Transverse colon (tissue), 4 donors: ENCODE measurements at regions not wholly inside any gene's neighbourhood (a gene's known extent, or its start where the extent isn't known, plus 50 kb on each side); places are given as distances from the start of the nearest gene placed in this dataset.

Experiments used
- DNase-seq: peaks from one replicate; pipeline ENCODE4 v3.0.0-alpha.2; 2019
- H3K27ac ChIP-seq, 4 donors: fragments of 200-600 bp; sonication (generic); 2 replicates each; pipeline ENCODE4 v1.5.1; 2016 to 2018; ENCODE audit warnings: inconsistent platforms in 4 of 4
- H3K27me3 ChIP-seq: fragments of 200-600 bp; sonication (generic); 2 replicates; pipeline ENCODE4 v1.5.1; 2017; ENCODE audit warnings: inconsistent platforms
- H3K36me3 ChIP-seq, 4 donors: fragments of 200-600 bp; sonication (generic); 2 replicates each; pipeline ENCODE4 v1.5.1; 2017 to 2019; ENCODE audit warnings: inconsistent platforms in 4 of 4
- H3K4me1 ChIP-seq, 4 donors: fragments of 200-600 bp; sonication (generic); 2 replicates each; pipeline ENCODE4 v1.5.1; 2017 to 2020; ENCODE audit warnings: inconsistent platforms in 4 of 4
- H3K4me3 ChIP-seq, 4 donors: fragments of 200-600 bp; sonication (generic); 1 replicate in 1 of 4; 2 replicates in 3 of 4; pipeline versions ENCODE4 v1.5.1 to v1.6.1; 2017 to 2019; ENCODE audit warnings: inconsistent platforms in 4 of 4
- H3K9me3 ChIP-seq, 2 donors: fragments of 200-600 bp; sonication (generic); 2 replicates each; pipeline ENCODE4 v1.5.1; 2017 to 2019; ENCODE audit warnings: inconsistent platforms in 2 of 2
- EP300 ChIP-seq: sonication (generic); formaldehyde crosslinking; IDR thresholded peaks from one replicate; pipeline ENCODE4 v1.6.1; 2017; ENCODE audit warnings: antibody characterized with exemption, low read depth
- POLR2A ChIP-seq: fragments of 450-650 bp; IDR thresholded peaks from one replicate; pipeline ENCODE4 v1.6.1; 2016; ENCODE audit warnings: antibody characterized with exemption, mild to moderate bottlenecking, moderate library complexity
- POLR2AphosphoS5 ChIP-seq, 3 donors: sonication (generic); formaldehyde crosslinking; IDR thresholded peaks; one replicate each; pipeline ENCODE4 v1.6.1; 2016; ENCODE audit warnings: antibody characterized with exemption in 3 of 3
- whole genome bisulfite sequencing, 2 donors: methylation state at CpG; one replicate each; pipeline ENCODE4 v1.1.5; 2018; ENCODE audit warnings: low coverage in 1 of 2; 5-methylcytosine and 5-hydroxymethylcytosine counted together
- in situ Hi-C, 4 donors: fragments of 200-750 bp; cut with MboI; loops; one replicate each; pipeline versions ENCODE4 v1.15.0 to v1.15.1; 2017; ENCODE audit warnings: low sequenced_read_pairs in 3 of 4, low pct_ligation_motif_present in 1 of 4, low pct_unique_long_range_greater_than_20kb in 1 of 4
- intact Hi-C: fragments of 100-400 bp; cut with DNase I; formaldehyde crosslinking; loops from one replicate; pipeline ENCODE4 v1.15.1; 2023; ENCODE audit warnings: low total_unique reads
- TF ChIP-seq, protein P1 (sequence below), 5 experiments: fragments of 200-600 bp in 3 of 5; fragments of 450-650 bp in 2 of 5; sonication (generic) in 3 of 5; IDR thresholded peaks; 1 replicate in 2 of 5; 2 replicates in 3 of 5; pipeline ENCODE4 v1.5.1; 2016 to 2017; ENCODE audit warnings: antibody characterized with exemption in 5 of 5, inconsistent platforms in 3 of 5, mild to moderate bottlenecking in 2 of 5, moderate library complexity in 1 of 5

DNA sequence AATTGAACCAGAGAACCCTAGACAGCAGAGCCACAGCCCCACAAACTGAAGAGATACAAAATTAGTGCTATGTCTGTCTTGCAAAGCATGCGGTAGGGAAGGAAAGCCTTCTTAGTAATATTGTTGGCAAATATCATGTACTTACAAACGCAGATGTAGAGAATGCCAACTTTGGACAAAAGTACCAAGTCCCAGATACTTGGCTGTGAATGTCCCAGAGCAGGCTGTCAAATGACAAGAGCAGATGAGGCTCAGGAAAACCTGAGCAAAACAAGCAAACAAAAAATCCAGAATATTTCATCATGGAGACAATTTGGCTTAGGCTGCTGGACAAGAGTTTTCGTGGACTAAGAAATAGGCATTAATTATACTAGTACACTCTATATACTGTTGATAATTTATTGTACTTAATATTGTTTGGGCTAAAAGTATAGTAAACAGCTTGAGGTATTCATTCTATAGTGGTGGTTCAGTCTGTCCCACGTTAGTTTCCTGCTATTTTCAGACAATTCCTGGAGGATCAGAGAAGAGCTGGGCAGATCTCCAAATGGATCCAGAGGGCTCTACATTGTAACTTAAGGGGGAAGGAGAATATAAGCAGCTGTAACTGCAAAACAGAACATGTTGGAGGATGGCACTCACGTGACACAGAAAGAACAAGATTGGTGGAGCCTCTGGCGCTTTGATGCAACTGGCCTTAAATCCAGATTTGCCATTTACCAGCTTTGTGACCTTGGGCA, 329.8 kb downstream of the ATP23 start:
- no peak for TF ChIP-seq EP300
- TF ChIP-seq POLR2A: no peak
- TF ChIP-seq, protein P1, sequence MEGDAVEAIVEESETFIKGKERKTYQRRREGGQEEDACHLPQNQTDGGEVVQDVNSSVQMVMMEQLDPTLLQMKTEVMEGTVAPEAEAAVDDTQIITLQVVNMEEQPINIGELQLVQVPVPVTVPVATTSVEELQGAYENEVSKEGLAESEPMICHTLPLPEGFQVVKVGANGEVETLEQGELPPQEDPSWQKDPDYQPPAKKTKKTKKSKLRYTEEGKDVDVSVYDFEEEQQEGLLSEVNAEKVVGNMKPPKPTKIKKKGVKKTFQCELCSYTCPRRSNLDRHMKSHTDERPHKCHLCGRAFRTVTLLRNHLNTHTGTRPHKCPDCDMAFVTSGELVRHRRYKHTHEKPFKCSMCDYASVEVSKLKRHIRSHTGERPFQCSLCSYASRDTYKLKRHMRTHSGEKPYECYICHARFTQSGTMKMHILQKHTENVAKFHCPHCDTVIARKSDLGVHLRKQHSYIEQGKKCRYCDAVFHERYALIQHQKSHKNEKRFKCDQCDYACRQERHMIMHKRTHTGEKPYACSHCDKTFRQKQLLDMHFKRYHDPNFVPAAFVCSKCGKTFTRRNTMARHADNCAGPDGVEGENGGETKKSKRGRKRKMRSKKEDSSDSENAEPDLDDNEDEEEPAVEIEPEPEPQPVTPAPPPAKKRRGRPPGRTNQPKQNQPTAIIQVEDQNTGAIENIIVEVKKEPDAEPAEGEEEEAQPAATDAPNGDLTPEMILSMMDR (IDR thresholded peaks at IDR 0.05): no peak
- WGBS, 2 donors: 66 to 72% methylated on average over 5 to 6 of the region's 6 CpGs
- DNase-seq: no peak
- Histone ChIP-seq H3K4me3 (no peak overlapping the region), H3K36me3 (no peaks in the 10 kb centered on the region), H3K27ac (no peak overlapping the region), H3K9me3 (no peaks in the 10 kb centered on the region), H3K27me3 (no peaks in the 10 kb centered on the region), H3K4me1 (no peaks in the 10 kb centered on the region)
- intact Hi-C loops: no loop called here
- in situ Hi-C loops: no loop called here

DNA sequence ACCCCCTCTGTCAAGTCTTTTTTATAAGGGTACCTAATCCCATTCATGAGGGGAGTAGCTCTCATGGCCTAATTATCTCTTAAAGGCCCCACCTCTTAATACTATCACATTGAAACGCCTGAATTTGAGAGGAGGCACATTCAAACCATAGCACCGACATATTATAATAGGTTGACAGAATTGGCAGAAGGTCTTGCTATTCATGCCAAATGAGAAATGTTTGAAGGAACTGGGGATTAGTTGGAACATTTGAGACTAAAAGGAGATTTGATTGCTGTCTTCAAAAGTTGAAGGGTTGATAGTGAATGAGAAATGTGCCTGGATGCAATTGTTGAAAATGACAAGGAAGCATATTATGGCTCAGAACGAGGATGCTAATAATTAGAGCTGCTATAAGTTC, 331.1 kb downstream of the ATP23 start:
- WGBS, 2 donors: 68 to 86% methylated on average over 3 of the region's 3 CpGs
- intact Hi-C loops: no loop called here
- in situ Hi-C loops: no loop called here
- no peaks in the 10 kb centered on the region for H3K36me3 ChIP-seq
- H3K4me3 ChIP-seq: no peak overlapping the region
- no peak overlapping the region for H3K27ac ChIP-seq
- peaks cover 0 to 4% of the 10 kb centered on the region in 2 donors for H3K9me3 ChIP-seq
- H3K27me3 ChIP-seq: no peaks in the 10 kb centered on the region
- TF ChIP-seq, protein P1 (IDR thresholded peaks at IDR 0.05): no peak
- no peak for TF ChIP-seq POLR2A
- no peak for TF ChIP-seq EP300
- TF ChIP-seq POLR2AphosphoS5 (IDR thresholded peaks at IDR 0.05): no peak
- no peaks in the 10 kb centered on the region for H3K4me1 ChIP-seq
- no peak for DNase-seq

DNA sequence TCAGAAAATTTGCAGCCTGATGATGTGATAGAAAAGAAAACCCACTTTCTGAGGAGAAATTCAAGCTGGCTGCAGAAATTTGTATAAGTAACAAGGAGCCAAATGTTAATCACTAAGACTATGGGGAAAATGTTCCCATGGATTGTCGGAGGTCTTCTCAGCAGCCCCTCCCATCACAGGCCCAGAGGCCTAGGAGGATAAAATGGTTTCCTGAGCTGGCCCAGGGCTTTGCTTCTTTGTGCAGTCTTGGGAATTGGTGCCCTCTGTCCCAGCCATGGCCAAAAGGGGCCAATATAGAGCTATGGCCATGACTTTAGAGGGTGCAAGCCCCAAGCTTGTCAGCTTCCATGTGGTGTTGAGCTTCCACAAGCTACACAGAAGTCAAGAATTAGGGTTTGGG, 335.9 kb downstream of the ATP23 start:
- no peak for DNase-seq
- intact Hi-C loops: no loop called here
- WGBS, 2 donors: 69 to 80% methylated on average over 1 of the region's 1 CpG

DNA sequence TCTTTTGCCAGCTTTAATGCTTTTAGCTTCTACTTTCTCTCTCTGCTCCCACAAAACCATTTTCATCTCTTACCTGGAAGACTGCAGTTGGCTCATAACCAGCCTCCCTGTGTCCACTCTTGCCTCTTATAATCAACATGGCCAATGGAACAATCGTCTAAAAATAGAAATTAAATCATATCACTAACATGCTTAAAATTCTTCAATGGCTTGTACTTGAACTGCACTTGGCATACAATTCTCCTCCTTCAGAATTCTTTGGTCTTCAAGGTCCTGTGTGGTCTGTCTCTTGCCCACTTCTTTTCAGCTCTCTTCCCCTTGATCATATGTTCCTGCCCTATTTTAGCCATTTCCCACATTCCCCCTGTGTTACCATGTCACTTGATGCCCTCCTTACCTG, 342.2 kb downstream of the ATP23 start:
- H3K27me3 ChIP-seq: no peaks in the 10 kb centered on the region
- H3K4me3 ChIP-seq: no peak overlapping the region
- H3K4me1 ChIP-seq: no peaks in the 10 kb centered on the region
- TF ChIP-seq, protein P1 (IDR thresholded peaks at IDR 0.05): no peak
- TF ChIP-seq POLR2AphosphoS5 (IDR thresholded peaks at IDR 0.05) (no peak), POLR2A (no peak), EP300 (no peak)
- H3K9me3 ChIP-seq: peaks cover 0 to 3% of the 10 kb centered on the region in 2 donors
- in situ Hi-C loops: no loop called here
- no peak overlapping the region for H3K27ac ChIP-seq
- no peaks in the 10 kb centered on the region for H3K36me3 ChIP-seq
- DNase-seq: no peak
- WGBS, 2 donors: 67 to 69% methylated on average over 1 of the region's 1 CpG
- intact Hi-C loops: no loop called here

More for the DNA sequence above, 335.9 kb downstream of the ATP23 start:
- in situ Hi-C loops: no loop called here
- H3K27ac ChIP-seq: no peak overlapping the region
- H3K4me3 ChIP-seq: no peak overlapping the region
- peaks cover 3 to 8% of the 10 kb centered on the region in 2 donors for H3K9me3 ChIP-seq
- TF ChIP-seq EP300 (no peak), POLR2A (no peak), POLR2AphosphoS5 (IDR thresholded peaks at IDR 0.05) (no peak)
- TF ChIP-seq, protein P1 (IDR thresholded peaks at IDR 0.05): no peak
- no peaks in the 10 kb centered on the region for H3K36me3 ChIP-seq
- no peaks in the 10 kb centered on the region for H3K4me1 ChIP-seq
- no peaks in the 10 kb centered on the region for H3K27me3 ChIP-seq
